Ovary (tissue), 7 donors: ENCODE measurements at regions not wholly inside any gene's neighbourhood (a gene's known extent, or its start where the extent isn't known, plus 50 kb on each side); places are given as distances from the start of the nearest gene placed in this dataset.

Experiments used
- DNase-seq, 5 donors: peaks; one replicate each; pipeline ENCODE4 v3.0.0-alpha.2; 2019 to 2020
- H3K27ac ChIP-seq, 2 donors: fragments of 200-600 bp; one replicate each; pipeline versions ENCODE4 v1.5.1 to v1.8.0; 2019 to 2022
- H3K27me3 ChIP-seq: fragments of 200-600 bp; one replicate; pipeline ENCODE4 v1.8.0; 2022
- H3K36me3 ChIP-seq: fragments of 200-600 bp; sonication (generic); one replicate; pipeline ENCODE4 v1.5.1; 2019
- H3K4me1 ChIP-seq: one replicate; pipeline ENCODE4 v1.8.1; 2013; ENCODE audit warnings: mild to moderate bottlenecking, moderate library complexity; ENCODE audit not compliant: insufficient read depth
- H3K4me3 ChIP-seq: fragments of 200-600 bp; sonication (generic); one replicate; pipeline ENCODE4 v1.5.1; 2017
- H3K9me3 ChIP-seq, 2 donors: fragments of 200-600 bp in 1 of 2; sonication (generic) in 1 of 2; one replicate each; pipeline versions ENCODE4 v1.5.1 to v1.8.1; 2013 to 2019; ENCODE audit warnings: mild to moderate bottlenecking in 1 of 2, moderate library complexity in 1 of 2
- EP300 ChIP-seq: sonication (generic); formaldehyde crosslinking; IDR thresholded peaks from one replicate; pipeline ENCODE4 v1.6.1; 2017; ENCODE audit warnings: antibody characterized with exemption
- POLR2A ChIP-seq: fragments of 450-650 bp; IDR thresholded peaks from one replicate; pipeline ENCODE4 v1.6.1; 2017; ENCODE audit warnings: antibody characterized with exemption, mild to moderate bottlenecking, moderate library complexity
- WGBS, 3 donors: extraction: QIAGEN DNeasy Blood & Tissue Kit in 1 of 3; methylation state at CpG; one replicate each; pipeline versions ENCODE4 v1.1.5 to v1.1.7; 2013 to 2017; 5-methylcytosine and 5-hydroxymethylcytosine counted together
- intact Hi-C, 4 donors: fragments of 100-400 bp; cut with DNase I; formaldehyde crosslinking; loops; one replicate each; pipeline versions ENCODE4 v1.11.0 to v1.15.1; 2022 to 2023
- TF ChIP-seq, protein P1 (sequence below), 3 donors: fragments of 450-650 bp in 2 of 3; fragments of 200-600 bp in 1 of 3; IDR thresholded peaks; one replicate each; pipeline versions ENCODE4 v1.5.1 to v1.8.0; 2016 to 2022; ENCODE audit warnings: antibody characterized with exemption in 3 of 3, mild to moderate bottlenecking in 1 of 3
- donor health status: DM: no; HTN: no; CAD: no; lungs with moderate emphysema.
- donor health status: DM: no; HTN: no; CAD: no.
- donor health status: Bipolar disorder and iron deficiency.
- donor health status: DM: no; HTN: no; CAD: no.
- donor health status: DM: yes; HTN: yes; CAD: no.

DNA sequence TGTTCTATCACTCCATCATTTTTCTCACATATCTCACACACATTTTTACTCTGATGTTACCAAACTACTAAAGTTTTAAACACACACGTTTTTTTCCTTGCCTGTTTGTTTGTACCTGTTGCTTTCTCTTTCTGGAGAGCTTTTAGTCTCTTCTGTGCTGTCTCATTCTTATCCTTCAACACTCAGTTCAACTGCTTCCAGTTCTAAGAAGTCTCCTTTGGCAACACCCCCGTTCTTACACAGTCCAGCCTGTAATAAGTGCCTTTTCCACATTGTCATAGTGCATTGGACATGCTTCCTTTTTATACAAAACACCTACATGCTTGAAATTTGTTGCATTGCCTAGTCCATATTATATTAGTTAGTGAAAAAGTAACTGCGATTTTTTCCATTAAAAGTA, 360.2 kb upstream of the BRINP3 start:
- Histone ChIP-seq H3K9me3 (no peaks in the 10 kb centered on the region), H3K36me3 (no peaks in the 10 kb centered on the region), H3K4me1 (no peaks in the 10 kb centered on the region), H3K27ac (no peak overlapping the region), H3K27me3 (no peaks in the 10 kb centered on the region), H3K4me3 (no peak overlapping the region)
- 63 to 65% (median 65%) methylated on average over 3 of the region's 3 CpGs for WGBS, 3 donors
- intact Hi-C loops, result no loop called here
- TF ChIP-seq, protein P1, sequence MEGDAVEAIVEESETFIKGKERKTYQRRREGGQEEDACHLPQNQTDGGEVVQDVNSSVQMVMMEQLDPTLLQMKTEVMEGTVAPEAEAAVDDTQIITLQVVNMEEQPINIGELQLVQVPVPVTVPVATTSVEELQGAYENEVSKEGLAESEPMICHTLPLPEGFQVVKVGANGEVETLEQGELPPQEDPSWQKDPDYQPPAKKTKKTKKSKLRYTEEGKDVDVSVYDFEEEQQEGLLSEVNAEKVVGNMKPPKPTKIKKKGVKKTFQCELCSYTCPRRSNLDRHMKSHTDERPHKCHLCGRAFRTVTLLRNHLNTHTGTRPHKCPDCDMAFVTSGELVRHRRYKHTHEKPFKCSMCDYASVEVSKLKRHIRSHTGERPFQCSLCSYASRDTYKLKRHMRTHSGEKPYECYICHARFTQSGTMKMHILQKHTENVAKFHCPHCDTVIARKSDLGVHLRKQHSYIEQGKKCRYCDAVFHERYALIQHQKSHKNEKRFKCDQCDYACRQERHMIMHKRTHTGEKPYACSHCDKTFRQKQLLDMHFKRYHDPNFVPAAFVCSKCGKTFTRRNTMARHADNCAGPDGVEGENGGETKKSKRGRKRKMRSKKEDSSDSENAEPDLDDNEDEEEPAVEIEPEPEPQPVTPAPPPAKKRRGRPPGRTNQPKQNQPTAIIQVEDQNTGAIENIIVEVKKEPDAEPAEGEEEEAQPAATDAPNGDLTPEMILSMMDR (IDR thresholded peaks at IDR 0.05), result no peak
- TF ChIP-seq EP300, result no peak
- no peak for TF ChIP-seq POLR2A
- no peak for DNase-seq

DNA sequence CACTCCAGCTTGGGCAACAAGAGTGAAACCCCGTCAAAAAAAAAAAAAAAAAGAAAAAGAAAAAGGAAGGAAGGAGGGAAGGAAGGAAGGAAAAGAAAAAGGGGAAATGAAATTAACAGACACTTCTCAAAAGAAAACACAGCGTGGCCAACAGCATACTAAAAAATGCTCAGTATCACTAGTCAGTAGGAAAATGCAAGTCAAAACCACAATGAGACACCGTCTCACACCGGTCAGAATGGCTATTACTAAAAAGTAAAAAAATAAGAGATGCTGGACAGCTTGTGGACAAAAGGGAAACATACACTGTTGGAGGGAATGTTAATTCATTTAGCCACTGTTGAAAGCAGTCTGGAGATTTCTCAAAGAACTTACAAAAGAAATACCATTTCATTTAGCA, 369.5 kb upstream of the BRINP3 start:
- Histone ChIP-seq H3K36me3 (no peaks in the 10 kb centered on the region), H3K9me3 (no peaks in the 10 kb centered on the region), H3K4me1 (no peaks in the 10 kb centered on the region), H3K27ac (no peak overlapping the region), H3K4me3 (no peak overlapping the region), H3K27me3 (no peaks in the 10 kb centered on the region)
- no peak for TF ChIP-seq EP300
- TF ChIP-seq, protein P1 (IDR thresholded peaks at IDR 0.05), result no peak
- no peak for TF ChIP-seq POLR2A
- intact Hi-C loops, result no loop called here
- DNase-seq, result no peak
- 85 to 91% (median 91%) methylated on average over 4 of the region's 4 CpGs for WGBS, 3 donors

DNA sequence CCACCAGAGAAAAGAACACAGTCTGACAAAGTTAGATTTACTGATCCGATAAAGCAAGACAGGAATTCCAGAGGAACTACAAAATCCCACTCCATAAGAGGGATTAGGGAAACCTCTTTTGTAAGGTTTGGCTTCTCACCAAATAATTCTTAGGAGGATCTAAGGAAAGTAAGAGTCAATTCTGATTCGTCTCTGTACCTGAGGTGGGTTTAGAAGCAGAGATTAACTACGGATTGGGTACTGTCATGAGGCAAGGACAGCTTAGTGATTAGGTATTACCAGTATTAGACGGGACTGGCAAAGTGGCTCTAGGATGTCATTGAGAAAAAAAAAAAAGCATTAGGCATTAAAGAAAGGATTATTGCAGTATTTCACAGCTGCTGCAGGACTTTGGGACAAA, 371.7 kb upstream of the BRINP3 start:
- H3K27ac ChIP-seq, result no peak overlapping the region
- no peaks in the 10 kb centered on the region for H3K9me3 ChIP-seq
- TF ChIP-seq EP300, result no peak
- no peak for TF ChIP-seq POLR2A
- TF ChIP-seq, protein P1 (IDR thresholded peaks at IDR 0.05), result no peak
- DNase-seq, result no peak
- H3K4me1 ChIP-seq, result no peaks in the 10 kb centered on the region
- WGBS, 3 donors, result 42 to 65% (median 49%) methylated on average over 4 of the region's 4 CpGs
- H3K27me3 ChIP-seq, result no peaks in the 10 kb centered on the region
- intact Hi-C loops, result no loop called here
- no peak overlapping the region for H3K4me3 ChIP-seq
- H3K36me3 ChIP-seq, result no peaks in the 10 kb centered on the region

- no peaks in the 10 kb centered on the region for H3K36me3 ChIP-seq
- no peaks in the 10 kb centered on the region for H3K9me3 ChIP-seq
- H3K27ac ChIP-seq, result no peak overlapping the region
- 92 to 98% (median 95%) methylated on average over 2 of the region's 2 CpGs for WGBS, 3 donors
- TF ChIP-seq, protein P1 (IDR thresholded peaks at IDR 0.05), result no peak
- no peak for TF ChIP-seq POLR2A
- H3K4me3 ChIP-seq, result no peak overlapping the region
- no peaks in the 10 kb centered on the region for H3K27me3 ChIP-seq
- no peak for DNase-seq
- H3K4me1 ChIP-seq, result no peaks in the 10 kb centered on the region
- intact Hi-C loops, result no loop called here
These were observed 374.9 kb upstream of the BRINP3 start for GRCh38 chr1:190852611-190853010.

DNA sequence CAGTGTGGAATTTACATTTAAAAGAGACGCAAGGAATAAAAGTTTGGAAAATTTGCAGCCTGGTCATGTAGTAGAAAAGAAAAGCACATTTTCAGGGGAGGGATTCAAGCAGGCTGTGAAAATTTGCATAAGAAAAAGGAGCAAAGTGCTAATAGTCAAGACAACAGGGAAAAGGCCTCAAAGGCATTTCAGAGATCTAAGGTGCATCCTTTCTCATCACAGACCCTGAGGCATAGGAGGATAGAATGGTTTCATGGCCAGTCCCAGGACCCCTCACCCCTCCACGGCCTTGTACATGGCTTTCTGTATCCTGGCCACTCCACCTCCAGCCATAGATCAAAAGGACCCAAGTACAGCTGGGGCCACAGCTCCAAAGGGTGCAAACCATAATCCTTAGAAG, 380.5 kb upstream of the BRINP3 start:
- TF ChIP-seq POLR2A (no peak), EP300 (no peak)
- TF ChIP-seq, protein P1 (IDR thresholded peaks at IDR 0.05), result no peak
- no peaks in the 10 kb centered on the region for H3K9me3 ChIP-seq
- no peaks in the 10 kb centered on the region for H3K27me3 ChIP-seq
- H3K4me3 ChIP-seq, result no peak overlapping the region
- no peak for DNase-seq
- H3K36me3 ChIP-seq, result no peaks in the 10 kb centered on the region
- H3K27ac ChIP-seq, result no peak overlapping the region
- H3K4me1 ChIP-seq, result no peaks in the 10 kb centered on the region
- intact Hi-C loops, result no loop called here
- 89 to 97% (median 90%) methylated on average over 2 of the region's 2 CpGs for WGBS, 3 donors
